Left lung (tissue), 4 donors: ENCODE measurements at regions not wholly inside any gene's neighbourhood (a gene's known extent, or its start where the extent isn't known, plus 50 kb on each side); places are given as distances from the start of the nearest gene placed in this dataset.

Experiments
- ATAC-seq: fragments of 200-7000 bp; cut with Tn5 transposase; one replicate; pipeline ENCODE4 v1.9.1; 2020; ENCODE audit warnings: moderate library complexity
- DNase-seq, 4 donors: peaks; one replicate each; pipeline ENCODE4 v3.0.0-alpha.2; 2013 to 2020
- H3K27ac ChIP-seq, 2 donors: fragments of 200-600 bp; sonication (generic) in 1 of 2; one replicate each; pipeline versions ENCODE4 v1.5.0 to v1.8.0; 2020 to 2021
- H3K27me3 ChIP-seq, 2 donors: fragments of 200-600 bp; sonication (generic) in 1 of 2; one replicate each; pipeline versions ENCODE4 v1.5.0 to v1.8.0; 2020 to 2021
- H3K36me3 ChIP-seq, 2 donors: fragments of 200-600 bp; sonication (generic) in 1 of 2; one replicate each; pipeline versions ENCODE4 v1.5.0 to v1.8.0; 2020 to 2021
- H3K4me1 ChIP-seq, 2 donors: fragments of 200-600 bp; one replicate each; pipeline ENCODE4 v1.8.0; 2021
- H3K4me3 ChIP-seq, 2 donors: fragments of 200-600 bp; sonication (generic) in 1 of 2; one replicate each; pipeline versions ENCODE4 v1.5.0 to v1.8.0; 2020 to 2021; ENCODE audit warnings: mild to moderate bottlenecking in 1 of 2
- H3K9me3 ChIP-seq, 2 donors: fragments of 200-600 bp; sonication (generic) in 1 of 2; one replicate each; pipeline versions ENCODE4 v1.5.0 to v1.8.0; 2020 to 2021
- CTCF ChIP-seq, 2 donors: fragments of 200-600 bp; sonication (generic) in 1 of 2; IDR thresholded peaks; one replicate each; pipeline versions ENCODE4 v1.5.0 to v1.8.0; 2021; ENCODE audit warnings: antibody characterized with exemption in 2 of 2
- intact Hi-C, 2 donors: fragments of 100-400 bp; cut with DNase I; formaldehyde crosslinking; loops; one replicate each; pipeline versions ENCODE4 v1.11.2 to v1.14.2; 2022
- microRNA-seq, 2 donors: library from miRNA; unstranded; fragments of <30 nt; microRNA quantifications; one replicate each; pipeline ENCODE4, GENCODE V29; 2019
- donor health status: DM: no; HTN: yes; CAD: no.
- donor health status: DM: no; HTN: no; CAD: no.

- no peak for ATAC-seq
- intact Hi-C loops = no loop called here
Observed at GRCh38 chr20:57763235-57763595, 53.4 kb upstream of the PMEPA1 start.

DNA sequence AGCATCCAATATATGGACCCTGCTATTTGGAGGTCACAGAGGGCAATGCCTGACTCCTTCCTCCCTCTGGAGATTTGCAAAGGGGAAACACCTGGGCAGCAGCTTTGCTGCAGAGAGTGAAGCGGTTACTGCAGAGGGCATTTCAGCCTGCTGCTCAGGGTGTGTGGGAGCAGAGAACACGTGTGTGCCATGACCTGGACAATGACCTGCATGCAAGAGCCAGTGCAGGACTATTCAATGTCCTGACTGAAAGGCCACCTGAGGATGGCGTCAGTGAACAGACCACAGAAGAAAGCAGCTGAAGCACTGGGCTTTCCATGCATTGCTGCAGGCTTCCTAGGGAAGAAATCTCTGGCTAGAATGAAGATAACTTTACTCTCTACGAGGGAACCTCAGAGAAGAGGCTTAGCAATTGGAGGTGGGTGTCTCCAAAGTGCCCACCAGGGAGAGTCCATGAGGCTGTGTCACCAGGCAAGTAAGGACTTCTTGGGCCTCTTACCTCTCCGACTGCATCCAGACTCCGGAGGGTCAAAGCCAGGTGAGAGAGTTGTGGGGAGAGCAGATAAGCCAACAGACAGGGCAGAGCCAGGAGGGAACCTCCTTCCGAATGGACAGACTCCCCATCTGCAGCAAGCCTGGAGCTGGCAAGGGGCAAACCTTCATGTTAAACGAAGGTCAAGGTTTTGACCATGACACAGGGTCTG lies 52.9 kb upstream of the PMEPA1 start:
- no peaks in the 10 kb centered on the region for H3K27me3 ChIP-seq
- DNase-seq (peak in 1 of 4 donors; percentile 15), ATAC-seq (no peak)
- no peak overlapping the region for H3K27ac ChIP-seq
- peaks cover 0 to 5% of the 10 kb centered on the region in 2 donors for H3K9me3 ChIP-seq
- H3K4me1 ChIP-seq = no peaks in the 10 kb centered on the region
- H3K36me3 ChIP-seq = no peaks in the 10 kb centered on the region
- intact Hi-C loops = no loop called here
- no peak overlapping the region for H3K4me3 ChIP-seq
- no peak for TF ChIP-seq CTCF (IDR thresholded peaks at IDR 0.05)

More at GRCh38 chr20:57763235-57763595, 53.4 kb upstream of the PMEPA1 start:
- Histone ChIP-seq H3K27me3 (no peaks in the 10 kb centered on the region), H3K9me3 (peaks cover 0 to 5% of the 10 kb centered on the region in 2 donors), H3K4me3 (no peak overlapping the region), H3K36me3 (no peaks in the 10 kb centered on the region), H3K27ac (no peak overlapping the region), H3K4me1 (no peaks in the 10 kb centered on the region)
- no peak for TF ChIP-seq CTCF (IDR thresholded peaks at IDR 0.05)
- DNase-seq = no peak

DNA sequence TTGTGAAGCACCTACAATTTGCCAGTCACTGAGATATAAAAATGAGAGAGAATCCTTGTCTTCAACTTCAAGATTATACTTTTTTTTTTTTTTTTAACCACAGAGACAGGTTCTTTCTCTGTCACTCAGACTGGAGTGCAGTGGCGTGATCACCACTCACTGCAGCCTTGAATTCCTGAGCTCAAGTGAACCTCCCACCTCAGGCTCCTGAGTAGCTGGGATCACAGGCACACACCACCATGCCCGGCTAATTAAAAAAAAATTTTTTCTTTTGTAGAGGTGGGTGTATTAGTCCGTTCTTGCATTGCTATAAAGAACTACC lies 51.6 kb upstream of the PMEPA1 start:
- DNase-seq (no peak), ATAC-seq (peak; percentile 72)
- Histone ChIP-seq H3K36me3 (no peaks in the 10 kb centered on the region), H3K4me3 (no peak overlapping the region), H3K4me1 (no peaks in the 10 kb centered on the region), H3K9me3 (peaks cover 0 to 5% of the 10 kb centered on the region in 2 donors), H3K27ac (no peak overlapping the region), H3K27me3 (no peaks in the 10 kb centered on the region)
- intact Hi-C loops = no loop called here
- TF ChIP-seq CTCF (IDR thresholded peaks at IDR 0.05) = no peak

GRCh38 chr20:57760698-57761412 lies 51.0 kb upstream of the PMEPA1 start:
- ATAC-seq (peak; percentile 86), DNase-seq (peak in 1 of 4 donors; percentile 38)
- Histone ChIP-seq H3K4me3 (no peak overlapping the region), H3K27ac (no peak overlapping the region), H3K4me1 (no peaks in the 10 kb centered on the region), H3K9me3 (peaks cover 0 to 5% of the 10 kb centered on the region in 2 donors), H3K36me3 (no peaks in the 10 kb centered on the region), H3K27me3 (no peaks in the 10 kb centered on the region)
- intact Hi-C loops = no loop called here
- TF ChIP-seq CTCF (IDR thresholded peaks at IDR 0.05) = no peak

- peaks cover 0 to 4% of the 10 kb centered on the region in 2 donors for H3K9me3 ChIP-seq
- DNase-seq (peak in 1 of 4 donors; percentile 0), ATAC-seq (no peak)
- H3K4me1 ChIP-seq = no peaks in the 10 kb centered on the region
- no peak overlapping the region for H3K27ac ChIP-seq
- no peaks in the 10 kb centered on the region for H3K36me3 ChIP-seq
- intact Hi-C loops = no loop called here
- H3K27me3 ChIP-seq = no peaks in the 10 kb centered on the region
- H3K4me3 ChIP-seq = no peak overlapping the region
- no peak for TF ChIP-seq CTCF (IDR thresholded peaks at IDR 0.05)
Observed at GRCh38 chr20:57759724-57760123, 49.9 kb upstream of the PMEPA1 start.

Small RNA genes in the stretch of these regions (microRNA-seq; reads per million reads assigned to microRNA genes)
- gene MIR4532 = 0 to 0.50 reads per million in 2 donors
